Jurkat, Clone E6-1 (cell line): ENCODE measurements at regions not wholly inside any gene's neighbourhood (a gene's known extent, or its start where the extent isn't known, plus 50 kb on each side); places are given as distances from the start of the nearest gene placed in this dataset.

Experiments
- DNase-seq: peaks from one replicate; pipeline ENCODE4 v3.0.0-alpha.2; 2011; ENCODE audit warnings: low read depth, low spot score
- H3K4me3 ChIP-seq: 2 replicates; pipeline ENCODE4 v1.5.1; 2011; ENCODE audit warnings: mild to moderate bottlenecking, low read length, control low read depth, moderate library complexity

GRCh38 chr22:27685515-27685914 lies 116.0 kb downstream of the MN1 start:
- H3K4me3 ChIP-seq, result no peak overlapping the region
- no peak for DNase-seq

- no peak for DNase-seq
- no peak overlapping the region for H3K4me3 ChIP-seq
Observed at GRCh38 chr22:27685970-27686369, 115.6 kb downstream of the MN1 start.

- no peak for DNase-seq
- H3K4me3 ChIP-seq, result no peak overlapping the region
Observed at GRCh38 chr22:27686534-27686933, 115.0 kb downstream of the MN1 start.

GRCh38 chr22:27687984-27688545 lies 113.5 kb downstream of the MN1 start:
- no peak for DNase-seq
- H3K4me3 ChIP-seq, result no peak overlapping the region

GRCh38 chr22:27689664-27690063 lies 111.9 kb downstream of the MN1 start:
- H3K4me3 ChIP-seq, result no peak overlapping the region
- DNase-seq, result no peak

- no peak overlapping the region for H3K4me3 ChIP-seq
- DNase-seq, result no peak
Observed at GRCh38 chr22:27690599-27690998, 111.0 kb downstream of the MN1 start.

- no peak overlapping the region for H3K4me3 ChIP-seq
- no peak for DNase-seq
Observed at GRCh38 chr22:27692243-27692642, 109.3 kb downstream of the MN1 start.

- H3K4me3 ChIP-seq, result no peak overlapping the region
- no peak for DNase-seq
Observed at GRCh38 chr22:27695925-27696324, 105.6 kb downstream of the MN1 start.

- no peak overlapping the region for H3K4me3 ChIP-seq
- DNase-seq, result no peak
Observed at GRCh38 chr22:27697888-27698287, 103.7 kb downstream of the MN1 start.
